Stomach (tissue), 4 donors: ENCODE measurements at regions not wholly inside any gene's neighbourhood (a gene's known extent, or its start where the extent isn't known, plus 50 kb on each side); places are given as distances from the start of the nearest gene placed in this dataset.

Source experiments
- EP300 ChIP-seq: sonication (generic); formaldehyde crosslinking; IDR thresholded peaks from one replicate; pipeline ENCODE4 v1.6.1; 2017; ENCODE audit warnings: antibody characterized with exemption
- POLR2AphosphoS5 ChIP-seq, 3 donors: sonication (generic); formaldehyde crosslinking; IDR thresholded peaks; one replicate each; pipeline ENCODE4 v1.6.1; 2016; ENCODE audit warnings: antibody characterized with exemption in 3 of 3
- TF ChIP-seq, protein P1 (sequence below), 7 experiments: fragments of 450-650 bp in 4 of 7; fragments of 200-600 bp in 3 of 7; sonication (generic) in 3 of 7; IDR thresholded peaks; one replicate each; pipeline ENCODE4 v1.5.1; 2016 to 2019; ENCODE audit warnings: antibody characterized with exemption in 7 of 7, control low read depth in 2 of 7, mild to moderate bottlenecking in 1 of 7

DNA sequence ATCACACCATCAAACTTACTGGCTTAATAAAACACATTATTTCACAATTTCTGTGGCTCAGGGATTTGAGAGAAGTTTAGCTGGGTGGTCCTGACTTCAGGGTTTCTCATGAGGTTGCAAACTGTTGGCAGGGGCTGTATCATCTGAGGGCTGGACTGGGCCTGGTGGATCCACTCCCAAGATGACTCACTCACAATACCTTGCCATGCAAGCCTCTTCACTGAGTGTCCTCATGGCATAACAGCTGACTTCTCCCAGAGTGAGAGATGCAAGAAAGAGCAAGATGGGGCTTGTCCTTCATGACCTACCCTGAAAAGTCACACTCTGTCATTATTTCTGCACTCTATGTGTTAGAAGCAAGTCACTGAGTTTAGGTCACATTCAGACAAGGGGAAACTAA is 73.8 kb downstream of the AQP4 start:
- TF ChIP-seq, protein P1, sequence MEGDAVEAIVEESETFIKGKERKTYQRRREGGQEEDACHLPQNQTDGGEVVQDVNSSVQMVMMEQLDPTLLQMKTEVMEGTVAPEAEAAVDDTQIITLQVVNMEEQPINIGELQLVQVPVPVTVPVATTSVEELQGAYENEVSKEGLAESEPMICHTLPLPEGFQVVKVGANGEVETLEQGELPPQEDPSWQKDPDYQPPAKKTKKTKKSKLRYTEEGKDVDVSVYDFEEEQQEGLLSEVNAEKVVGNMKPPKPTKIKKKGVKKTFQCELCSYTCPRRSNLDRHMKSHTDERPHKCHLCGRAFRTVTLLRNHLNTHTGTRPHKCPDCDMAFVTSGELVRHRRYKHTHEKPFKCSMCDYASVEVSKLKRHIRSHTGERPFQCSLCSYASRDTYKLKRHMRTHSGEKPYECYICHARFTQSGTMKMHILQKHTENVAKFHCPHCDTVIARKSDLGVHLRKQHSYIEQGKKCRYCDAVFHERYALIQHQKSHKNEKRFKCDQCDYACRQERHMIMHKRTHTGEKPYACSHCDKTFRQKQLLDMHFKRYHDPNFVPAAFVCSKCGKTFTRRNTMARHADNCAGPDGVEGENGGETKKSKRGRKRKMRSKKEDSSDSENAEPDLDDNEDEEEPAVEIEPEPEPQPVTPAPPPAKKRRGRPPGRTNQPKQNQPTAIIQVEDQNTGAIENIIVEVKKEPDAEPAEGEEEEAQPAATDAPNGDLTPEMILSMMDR (IDR thresholded peaks at IDR 0.05): no peak
- TF ChIP-seq EP300: no peak
- no peak for TF ChIP-seq POLR2AphosphoS5 (IDR thresholded peaks at IDR 0.05)
